HEK293 (cell line): ENCODE measurements at regions not wholly inside any gene's neighbourhood (a gene's known extent, or its start where the extent isn't known, plus 50 kb on each side); places are given as distances from the start of the nearest gene placed in this dataset.

ENCODE experiments used
- CTCF ChIA-PET: fragments of 350-600 bp; formaldehyde crosslinking; extraction: SDS; loops from one replicate; lab custom pipeline; 2021; ENCODE audit warnings: antibody characterized with exemption; lab: Yijun Ruan, JAX
- POLR2A ChIA-PET: fragments of 300-600 bp; formaldehyde crosslinking; extraction: SDS; loops from one replicate; lab custom pipeline; 2020; ENCODE audit warnings: antibody characterized with exemption, inconsistent platforms; lab: Yijun Ruan, JAX
- H3K27ac ChIP-seq: fragments of 200-500 bp; sonication (Bioruptor generic); 2 replicates; pipeline ENCODE4 v1.5.1; 2014; ENCODE audit warnings: low read depth, low read length, control low read depth, inconsistent platforms; ENCODE audit errors: extremely low read depth
- H3K36me3 ChIP-seq, 2 experiments: fragments of 200-500 bp in 1 of 2; sonication (Bioruptor generic) in 1 of 2; 1 replicate in 1 of 2; 2 replicates in 1 of 2; pipeline ENCODE4 v1.5.1; 2014 to 2017; ENCODE audit warnings: inconsistent platforms in 2 of 2, low read length in 2 of 2; ENCODE audit not compliant: control insufficient read depth in 2 of 2, insufficient read depth in 1 of 2
- H3K4me1 ChIP-seq: fragments of 200-500 bp; sonication (Bioruptor generic); 2 replicates; pipeline ENCODE4 v1.5.1; 2014; ENCODE audit warnings: mild to moderate bottlenecking, low read length, inconsistent platforms; ENCODE audit not compliant: control insufficient read depth, insufficient read depth
- H3K4me3 ChIP-seq: 2 replicates; pipeline ENCODE4 v1.5.1; 2011; ENCODE audit warnings: low read depth, mild to moderate bottlenecking, control low read depth, low read length, moderate library complexity
- H3K9me3 ChIP-seq: fragments of 200-500 bp; sonication (Bioruptor generic); 2 replicates; pipeline ENCODE4 v1.5.1; 2014; ENCODE audit warnings: low read depth, low read length, inconsistent platforms; ENCODE audit not compliant: control insufficient read depth, insufficient read depth
- BCL6B ChIP-seq: fragments of 450-650 bp; formaldehyde crosslinking; IDR thresholded peaks from 2 replicates; pipeline ENCODE4 v1.5.1; 2017; ENCODE audit warnings: missing biosample characterization, missing genetic modification characterization
- CTCF ChIP-seq: fragments of 450-650 bp; formaldehyde crosslinking; IDR thresholded peaks from 2 replicates; pipeline ENCODE4 v1.5.1; 2016; ENCODE audit warnings: missing biosample characterization, missing genetic modification characterization
- IKZF3 ChIP-seq: fragments of 450-650 bp; IDR thresholded peaks from 2 replicates; pipeline ENCODE4 v1.5.0; 2018; ENCODE audit warnings: missing biosample characterization, mild to moderate bottlenecking, missing genetic modification characterization, moderate library complexity
- KLF1 ChIP-seq: fragments of 450-650 bp; formaldehyde crosslinking; IDR thresholded peaks from 2 replicates; pipeline ENCODE4 v1.5.1; 2016; ENCODE audit warnings: missing biosample characterization, missing genetic modification characterization
- SP2 ChIP-seq: fragments of 450-650 bp; formaldehyde crosslinking; IDR thresholded peaks from 2 replicates; pipeline ENCODE4 v1.5.1; 2016; ENCODE audit warnings: missing biosample characterization, missing genetic modification characterization
- TRIM28 ChIP-seq: IDR thresholded peaks from 2 replicates; pipeline ENCODE4 v1.6.1; 2011; ENCODE audit warnings: low read length, control low read depth, borderline replicate concordance
- ZBTB26 ChIP-seq: fragments of 450-650 bp; formaldehyde crosslinking; optimal IDR thresholded peaks from 2 replicates; pipeline ENCODE3; 2016; ENCODE audit warnings: missing biosample characterization, mild to moderate bottlenecking, missing genetic modification characterization
- ZBTB49 ChIP-seq: fragments of 450-650 bp; formaldehyde crosslinking; IDR thresholded peaks from 2 replicates; pipeline ENCODE4 v1.5.1; 2016; ENCODE audit warnings: missing biosample characterization, missing genetic modification characterization, low read depth
- ZBTB6 ChIP-seq: fragments of 450-650 bp; formaldehyde crosslinking; IDR thresholded peaks from 2 replicates; pipeline ENCODE4 v1.5.1; 2017; ENCODE audit warnings: missing biosample characterization, missing genetic modification characterization
- ZBTB7A ChIP-seq: fragments of 450-650 bp; formaldehyde crosslinking; IDR thresholded peaks from 2 replicates; pipeline ENCODE4 v1.5.1; 2016; ENCODE audit warnings: low read depth, missing biosample characterization, missing genetic modification characterization
- ZFP37 ChIP-seq: fragments of 450-650 bp; formaldehyde crosslinking; IDR thresholded peaks from 2 replicates; pipeline ENCODE4 v1.5.1; 2016; ENCODE audit warnings: missing biosample characterization, missing genetic modification characterization
- ZNF112 ChIP-seq: fragments of 450-650 bp; formaldehyde crosslinking; IDR thresholded peaks from 2 replicates; pipeline ENCODE4 v1.5.0; 2017; ENCODE audit warnings: missing biosample characterization, missing genetic modification characterization
- ZNF248 ChIP-seq: fragments of 450-650 bp; formaldehyde crosslinking; IDR thresholded peaks from 2 replicates; pipeline ENCODE4 v1.5.1; 2017; ENCODE audit warnings: missing biosample characterization, missing genetic modification characterization
- ZNF266 ChIP-seq: fragments of 450-650 bp; formaldehyde crosslinking; IDR thresholded peaks from 2 replicates; pipeline ENCODE4 v1.5.1; 2016; ENCODE audit warnings: missing biosample characterization, missing genetic modification characterization, low read depth
- ZNF335 ChIP-seq: fragments of 450-650 bp; formaldehyde crosslinking; conservative IDR thresholded peaks from 2 replicates; pipeline ENCODE4 v1.5.1; 2016; ENCODE audit warnings: missing biosample characterization, missing genetic modification characterization
- ZNF426 ChIP-seq: fragments of 450-650 bp; formaldehyde crosslinking; IDR thresholded peaks from 2 replicates; pipeline ENCODE4 v1.5.1; 2017; ENCODE audit warnings: missing biosample characterization, missing genetic modification characterization, mild to moderate bottlenecking, inconsistent platforms, moderate library complexity
- ZNF433 ChIP-seq: fragments of 450-650 bp; formaldehyde crosslinking; IDR thresholded peaks from 2 replicates; pipeline ENCODE4 v1.5.1; 2016; ENCODE audit warnings: missing biosample characterization, missing genetic modification characterization, low read depth
- ZNF488 ChIP-seq: fragments of 450-650 bp; formaldehyde crosslinking; IDR thresholded peaks from 2 replicates; pipeline ENCODE4 v1.5.1; 2016; ENCODE audit warnings: missing biosample characterization, missing genetic modification characterization
- ZNF510 ChIP-seq: fragments of 450-650 bp; formaldehyde crosslinking; IDR thresholded peaks from 2 replicates; pipeline ENCODE4 v1.5.1; 2018; ENCODE audit warnings: mild to moderate bottlenecking, missing genetic modification characterization, missing biosample characterization; ENCODE audit not compliant: insufficient replicate concordance
- ZNF561 ChIP-seq: fragments of 450-650 bp; IDR thresholded peaks from 2 replicates; pipeline ENCODE4 v1.5.1; 2018; ENCODE audit warnings: missing biosample characterization, missing genetic modification characterization, borderline replicate concordance
- ZNF596 ChIP-seq: fragments of 450-650 bp; IDR thresholded peaks from 2 replicates; pipeline ENCODE4 v1.5.0; 2018; ENCODE audit warnings: missing biosample characterization, mild to moderate bottlenecking, missing genetic modification characterization, moderate library complexity
- ZNF621 ChIP-seq: fragments of 450-650 bp; formaldehyde crosslinking; IDR thresholded peaks from 2 replicates; pipeline ENCODE4 v1.5.1; 2017; ENCODE audit warnings: missing biosample characterization, missing genetic modification characterization
- ZNF629 ChIP-seq: fragments of 450-650 bp; formaldehyde crosslinking; IDR thresholded peaks from 2 replicates; pipeline ENCODE4 v1.5.1; 2017; ENCODE audit warnings: missing biosample characterization, missing genetic modification characterization
- ZNF707 ChIP-seq: fragments of 450-650 bp; formaldehyde crosslinking; IDR thresholded peaks from 2 replicates; pipeline ENCODE4 v1.5.1; 2016; ENCODE audit warnings: missing biosample characterization, missing genetic modification characterization

GRCh38 chr7:70893422-70893821, 238.5 kb upstream of the GALNT17 start (continued):
- no peak for TF ChIP-seq ZBTB6 (tag by site-specific recombination)
- TF ChIP-seq, all 188 proteins: peak for 0

- Histone ChIP-seq H3K27ac (no peak overlapping the region), H3K4me3 (no peak overlapping the region), H3K36me3 (no peaks in the 10 kb centered on the region), H3K4me1 (no peaks in the 10 kb centered on the region), H3K9me3 (no peaks in the 10 kb centered on the region)
- ChIA-PET CTCF (no interaction called here), POLR2A (no interaction called here)
- TF ChIP-seq ZNF596 (tag by site-specific recombination), result no peak
- TF ChIP-seq ZNF629 (tag by site-specific recombination), result no peak
- no peak for TF ChIP-seq ZNF433 (tag by site-specific recombination)
- no peak for TF ChIP-seq ZNF488 (tag by site-specific recombination)
- TF ChIP-seq BCL6B (tag by site-specific recombination), result no peak
- no peak for TF ChIP-seq ZNF112 (tag by site-specific recombination)
- TF ChIP-seq ZNF510, result no peak
- TF ChIP-seq ZBTB7A (tag by site-specific recombination), result no peak
- no peak for TF ChIP-seq KLF1
- TF ChIP-seq SP2, result no peak
These were observed 237.8 kb upstream of the GALNT17 start for GRCh38 chr7:70893971-70894715.

GRCh38 chr7:70894799-70895198, 237.1 kb upstream of the GALNT17 start:
- CTCF ChIA-PET, result no interaction called here
- no peak overlapping the region for H3K27ac ChIP-seq
- TF ChIP-seq ZNF561 (tag by site-specific recombination) (no peak), ZBTB26 (no peak), ZFP37 (tag by site-specific recombination) (no peak), TRIM28 (no peak), CTCF (tag by site-specific recombination) (no peak), ZNF488 (tag by site-specific recombination) (no peak), ZNF426 (tag by site-specific recombination) (no peak), ZBTB49 (tag by site-specific recombination) (no peak), ZNF335 (tag by site-specific recombination) (no peak), ZNF621 (tag by site-specific recombination) (no peak), ZNF248 (tag by site-specific recombination) (no peak), ZNF266 (tag by site-specific recombination) (no peak), IKZF3 (no peak), ZNF707 (tag by site-specific recombination) (no peak)

More at GRCh38 chr7:70894799-70895198, 237.1 kb upstream of the GALNT17 start:
- POLR2A ChIA-PET, result no interaction called here
- Histone ChIP-seq H3K36me3 (no peaks in the 10 kb centered on the region), H3K4me3 (no peak overlapping the region), H3K4me1 (no peaks in the 10 kb centered on the region), H3K9me3 (no peaks in the 10 kb centered on the region)
